HPDE6-E6E7 (cell line): ENCODE measurements at regions not wholly inside any gene's neighbourhood (a gene's known extent, or its start where the extent isn't known, plus 50 kb on each side); places are given as distances from the start of the nearest gene placed in this dataset.

Experiments
- DNase-seq: peaks from one replicate; pipeline ENCODE4 v3.0.0; 2011; ENCODE audit warnings: missing footprints; ENCODE audit errors: extremely low spot score

GRCh38 chr13:90526711-90527110 lies 820.8 kb upstream of the MIR17HG start:
- DNase-seq: no peak

- no peak for DNase-seq
Observed at GRCh38 chr13:90531744-90532143, 815.7 kb upstream of the MIR17HG start.

- no peak for DNase-seq
Observed at GRCh38 chr13:90532861-90533492, 814.5 kb upstream of the MIR17HG start.

- DNase-seq: no peak
Observed at GRCh38 chr13:90533866-90534265, 813.6 kb upstream of the MIR17HG start.

- no peak for DNase-seq
Observed at GRCh38 chr13:90534617-90535370, 812.7 kb upstream of the MIR17HG start.

- no peak for DNase-seq
Observed at GRCh38 chr13:90535421-90535820, 812.1 kb upstream of the MIR17HG start.

- no peak for DNase-seq
Observed at GRCh38 chr13:90538063-90538462, 809.4 kb upstream of the MIR17HG start.

GRCh38 chr13:90541346-90541745 lies 806.1 kb upstream of the MIR17HG start:
- DNase-seq: no peak

GRCh38 chr13:90542959-90543505 lies 804.5 kb upstream of the MIR17HG start:
- no peak for DNase-seq

- no peak for DNase-seq
Observed at GRCh38 chr13:90545070-90545840, 802.2 kb upstream of the MIR17HG start.

GRCh38 chr13:90547272-90547790 lies 800.2 kb upstream of the MIR17HG start:
- DNase-seq: no peak

- no peak for DNase-seq
Observed at GRCh38 chr13:90551253-90551652, 796.2 kb upstream of the MIR17HG start.

GRCh38 chr13:90552702-90553101 lies 794.8 kb upstream of the MIR17HG start:
- peak; percentile 1 for DNase-seq

- no peak for DNase-seq
Observed at GRCh38 chr13:90553159-90553558, 794.3 kb upstream of the MIR17HG start.

- no peak for DNase-seq
Observed at GRCh38 chr13:90557626-90558025, 789.9 kb upstream of the MIR17HG start.

- DNase-seq: no peak
Observed at GRCh38 chr13:90562443-90562842, 785.0 kb upstream of the MIR17HG start.

- no peak for DNase-seq
Observed at GRCh38 chr13:90564096-90564495, 783.4 kb upstream of the MIR17HG start.

- no peak for DNase-seq
Observed at GRCh38 chr13:90564566-90564965, 782.9 kb upstream of the MIR17HG start.

- no peak for DNase-seq
Observed at GRCh38 chr13:90565985-90566713, 781.3 kb upstream of the MIR17HG start.

- no peak for DNase-seq
Observed at GRCh38 chr13:90568165-90568564, 779.3 kb upstream of the MIR17HG start.

GRCh38 chr13:90576067-90576466 lies 771.4 kb upstream of the MIR17HG start:
- DNase-seq: no peak
